Suprapubic skin (tissue), 4 donors: ENCODE measurements at regions not wholly inside any gene's neighbourhood (a gene's known extent, or its start where the extent isn't known, plus 50 kb on each side); places are given as distances from the start of the nearest gene placed in this dataset.

Experiments
- DNase-seq, 2 donors: peaks; one replicate each; pipeline ENCODE4 v3.0.0-alpha.2; 2019; ENCODE audit warnings: low spot score in 2 of 2
- H3K27ac ChIP-seq: fragments of 200-600 bp; sonication (generic); one replicate; pipeline ENCODE4 v1.5.1; 2019
- H3K27me3 ChIP-seq: fragments of 200-600 bp; sonication (generic); one replicate; pipeline ENCODE4 v1.5.1; 2019
- H3K36me3 ChIP-seq: fragments of 200-600 bp; sonication (generic); one replicate; pipeline ENCODE4 v1.5.1; 2019
- H3K4me1 ChIP-seq: fragments of 200-600 bp; sonication (generic); one replicate; pipeline ENCODE4 v1.5.1; 2019
- H3K4me3 ChIP-seq: fragments of 200-600 bp; sonication (generic); one replicate; pipeline ENCODE4 v1.5.1; 2019; ENCODE audit warnings: mild to moderate bottlenecking
- H3K9me3 ChIP-seq: fragments of 200-600 bp; sonication (generic); one replicate; pipeline ENCODE4 v1.5.1; 2019
- CTCF ChIP-seq, 2 donors: fragments of 200-600 bp in 1 of 2; fragments of 450-650 bp in 1 of 2; sonication (generic) in 1 of 2; IDR thresholded peaks; one replicate each; pipeline ENCODE4 v1.5.1; 2016 to 2019; ENCODE audit warnings: antibody characterized with exemption in 2 of 2, mild to moderate bottlenecking in 1 of 2, moderate library complexity in 1 of 2
- EP300 ChIP-seq: sonication (generic); formaldehyde crosslinking; IDR thresholded peaks from one replicate; pipeline ENCODE4 v1.6.1; 2017; ENCODE audit warnings: antibody characterized with exemption
- POLR2A ChIP-seq, 2 donors: fragments of 450-650 bp; IDR thresholded peaks; one replicate each; pipeline ENCODE4 v1.6.1; 2017; ENCODE audit warnings: antibody characterized with exemption in 2 of 2, mild to moderate bottlenecking in 2 of 2, moderate library complexity in 2 of 2
- POLR2AphosphoS5 ChIP-seq, 3 donors: sonication (generic); formaldehyde crosslinking; IDR thresholded peaks; one replicate each; pipeline ENCODE4 v1.6.1; 2017; ENCODE audit warnings: antibody characterized with exemption in 3 of 3
- WGBS: methylation state at CpG from one replicate; pipeline ENCODE4 v1.1.5; 2018; 5-methylcytosine and 5-hydroxymethylcytosine counted together

- TF ChIP-seq CTCF (IDR thresholded peaks at IDR 0.05) (no peak), POLR2AphosphoS5 (IDR thresholded peaks at IDR 0.05) (no peak), POLR2A (IDR thresholded peaks at IDR 0.05) (no peak), EP300 (no peak)
- WGBS = 39% methylated on average over 3 of the region's 3 CpGs
- H3K27me3 ChIP-seq = no peaks in the 10 kb centered on the region
- no peak overlapping the region for H3K4me3 ChIP-seq
- no peaks in the 10 kb centered on the region for H3K4me1 ChIP-seq
- no peak overlapping the region for H3K27ac ChIP-seq
- no peaks in the 10 kb centered on the region for H3K36me3 ChIP-seq
- H3K9me3 ChIP-seq = no peaks in the 10 kb centered on the region
- no peak for DNase-seq
Observed at GRCh38 chr6:1470040-1470439, 80.7 kb downstream of the FOXF2 start.

GRCh38 chr6:1472643-1473042, 83.3 kb downstream of the FOXF2 start:
- H3K4me1 ChIP-seq = no peaks in the 10 kb centered on the region
- H3K36me3 ChIP-seq = no peaks in the 10 kb centered on the region
- no peaks in the 10 kb centered on the region for H3K9me3 ChIP-seq
- no peaks in the 10 kb centered on the region for H3K27me3 ChIP-seq
- H3K4me3 ChIP-seq = no peak overlapping the region
- no peak overlapping the region for H3K27ac ChIP-seq
- DNase-seq = no peak
- TF ChIP-seq CTCF (IDR thresholded peaks at IDR 0.05) (no peak), EP300 (no peak), POLR2A (IDR thresholded peaks at IDR 0.05) (no peak), POLR2AphosphoS5 (IDR thresholded peaks at IDR 0.05) (no peak)

- Histone ChIP-seq H3K36me3 (no peaks in the 10 kb centered on the region), H3K27me3 (no peaks in the 10 kb centered on the region), H3K9me3 (no peaks in the 10 kb centered on the region), H3K4me3 (no peak overlapping the region), H3K4me1 (no peaks in the 10 kb centered on the region), H3K27ac (no peak overlapping the region)
- 48% methylated on average over 8 of the region's 8 CpGs for WGBS
- TF ChIP-seq CTCF (IDR thresholded peaks at IDR 0.05) (no peak), EP300 (no peak), POLR2A (IDR thresholded peaks at IDR 0.05) (no peak), POLR2AphosphoS5 (IDR thresholded peaks at IDR 0.05) (no peak)
- DNase-seq = peak in 1 of 2 donors; percentile 57
Observed at GRCh38 chr6:1473166-1473565, 83.8 kb downstream of the FOXF2 start.

- Histone ChIP-seq H3K4me1 (no peaks in the 10 kb centered on the region), H3K36me3 (no peaks in the 10 kb centered on the region), H3K27ac (no peak overlapping the region), H3K9me3 (no peaks in the 10 kb centered on the region), H3K4me3 (no peak overlapping the region), H3K27me3 (no peaks in the 10 kb centered on the region)
- TF ChIP-seq POLR2AphosphoS5 (IDR thresholded peaks at IDR 0.05) (no peak), EP300 (no peak), POLR2A (IDR thresholded peaks at IDR 0.05) (no peak), CTCF (IDR thresholded peaks at IDR 0.05) (no peak)
- DNase-seq = no peak
- 75% methylated on average over 1 of the region's 1 CpG for WGBS
Observed at GRCh38 chr6:1473598-1473997, 84.2 kb downstream of the FOXF2 start.

- whole genome bisulfite sequencing = 99% methylated on average over 4 of the region's 4 CpGs
- no peak overlapping the region for H3K27ac ChIP-seq
- H3K4me1 ChIP-seq = no peaks in the 10 kb centered on the region
- no peak overlapping the region for H3K4me3 ChIP-seq
- no peaks in the 10 kb centered on the region for H3K36me3 ChIP-seq
- TF ChIP-seq EP300 (no peak), POLR2A (IDR thresholded peaks at IDR 0.05) (no peak), CTCF (IDR thresholded peaks at IDR 0.05) (no peak), POLR2AphosphoS5 (IDR thresholded peaks at IDR 0.05) (no peak)
- DNase-seq = no peak
- no peaks in the 10 kb centered on the region for H3K9me3 ChIP-seq
- no peaks in the 10 kb centered on the region for H3K27me3 ChIP-seq
Observed at GRCh38 chr6:1474205-1474604, 84.8 kb downstream of the FOXF2 start.
